HG03060 (cell line): ENCODE measurements at regions not wholly inside any gene's neighbourhood (a gene's known extent, or its start where the extent isn't known, plus 50 kb on each side); places are given as distances from the start of the nearest gene placed in this dataset.
"Not testable (repeated sequence)": the region's sequence is repeated elsewhere in the genome, so short reads cannot be mapped to it uniquely, and the experiment has no call there.

Experiments used
- ATAC-seq: cut with Tn5 transposase; IDR thresholded peaks from one replicate; pipeline ENCODE4 v1.9.1; 2021; ENCODE audit warnings: low read depth, moderate number of reproducible peaks; ENCODE audit not compliant: unreplicated experiment

- ATAC-seq = no peak
Observed at GRCh38 chr19:28322945-28323344, 890.0 kb downstream of the UQCRFS1 start.

GRCh38 chr19:28322491-28322890 is 890.5 kb downstream of the UQCRFS1 start:
- no peak for ATAC-seq

DNA sequence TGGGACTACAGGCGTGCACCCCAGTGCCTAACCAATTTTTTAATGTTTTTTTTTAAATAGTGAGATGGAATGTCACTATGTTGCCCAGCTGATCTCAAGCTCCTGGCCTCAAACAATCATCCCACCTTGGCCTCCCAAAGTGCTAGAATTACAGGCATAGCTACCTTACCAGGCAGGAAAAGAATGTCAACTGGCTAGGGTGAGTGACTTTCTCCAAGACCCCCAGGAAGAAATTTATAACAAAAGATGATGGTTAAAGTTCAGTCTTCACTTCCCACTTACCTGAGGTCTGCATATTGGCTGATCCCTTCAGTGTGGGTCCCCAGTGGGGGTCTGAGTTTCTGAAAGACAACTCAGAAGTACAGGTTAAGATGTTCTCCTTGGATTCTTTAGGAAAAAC is 893.0 kb downstream of the UQCRFS1 start:
- no peak for ATAC-seq

DNA sequence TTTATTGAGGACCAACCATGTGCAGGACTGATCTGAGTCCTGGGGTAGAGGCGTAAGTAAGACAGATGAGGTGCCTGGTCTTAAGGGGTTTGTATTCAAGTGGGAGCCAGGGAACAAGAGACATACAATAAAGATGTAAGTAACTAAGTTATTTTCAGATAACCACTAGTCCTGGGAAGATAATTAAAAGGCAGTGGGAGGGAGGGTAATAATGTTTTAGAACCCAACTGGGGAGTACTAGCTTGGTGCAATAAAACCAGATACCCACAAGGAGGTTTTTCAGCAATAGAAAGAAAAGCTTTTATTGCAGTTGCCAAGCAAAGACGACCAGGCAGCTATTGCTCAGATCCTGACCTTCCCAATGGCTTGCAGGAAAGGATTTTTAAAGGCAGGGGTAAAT is 893.7 kb downstream of the UQCRFS1 start:
- ATAC-seq = no peak

GRCh38 chr19:28318469-28319179 is 894.3 kb downstream of the UQCRFS1 start:
- ATAC-seq = no peak

GRCh38 chr19:28316464-28316863 is 896.5 kb downstream of the UQCRFS1 start:
- ATAC-seq = no peak

GRCh38 chr19:28314756-28315155 is 898.2 kb downstream of the UQCRFS1 start:
- no peak for ATAC-seq

- ATAC-seq = no peak
Observed at GRCh38 chr19:28314287-28314686, 898.7 kb downstream of the UQCRFS1 start.

DNA sequence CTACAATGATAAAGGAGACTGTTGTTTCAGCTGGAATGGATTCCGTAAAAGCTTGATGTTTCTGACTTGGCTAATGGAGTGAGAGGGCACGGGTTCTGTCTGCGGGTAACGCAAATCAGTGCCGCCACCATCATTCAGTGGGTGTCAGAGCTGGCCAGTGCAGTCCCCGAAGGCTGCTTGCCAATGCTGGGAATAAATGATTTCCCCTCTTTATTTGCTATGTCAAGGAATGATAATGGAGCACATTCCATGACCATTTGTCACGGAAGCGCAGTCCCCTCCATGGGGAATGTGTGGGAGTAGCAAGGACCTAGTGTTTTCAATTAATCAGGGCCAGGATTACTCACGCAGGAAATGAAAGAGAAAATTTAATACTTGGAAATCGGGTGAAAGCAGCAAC is 899.3 kb downstream of the UQCRFS1 start:
- no peak for ATAC-seq

DNA sequence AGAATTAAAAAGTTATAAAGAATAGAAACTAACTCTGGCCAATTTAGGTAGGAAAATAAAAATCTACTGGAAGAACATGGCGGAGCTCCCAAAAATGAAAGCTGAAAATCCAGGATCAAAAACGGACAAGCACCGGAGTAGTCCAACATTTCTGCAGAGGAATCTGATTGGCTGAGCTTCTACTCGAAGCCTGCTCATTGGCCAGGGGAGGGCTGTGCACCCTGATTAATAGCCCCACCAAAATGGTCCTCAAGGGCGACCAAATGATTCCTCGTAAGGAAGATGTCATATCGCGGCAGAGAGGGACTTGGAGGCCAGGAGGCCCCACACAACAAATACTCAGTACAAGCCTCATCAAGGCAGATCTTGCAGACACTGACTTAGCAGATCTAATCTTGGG is 900.7 kb downstream of the UQCRFS1 start:
- ATAC-seq = no peak

DNA sequence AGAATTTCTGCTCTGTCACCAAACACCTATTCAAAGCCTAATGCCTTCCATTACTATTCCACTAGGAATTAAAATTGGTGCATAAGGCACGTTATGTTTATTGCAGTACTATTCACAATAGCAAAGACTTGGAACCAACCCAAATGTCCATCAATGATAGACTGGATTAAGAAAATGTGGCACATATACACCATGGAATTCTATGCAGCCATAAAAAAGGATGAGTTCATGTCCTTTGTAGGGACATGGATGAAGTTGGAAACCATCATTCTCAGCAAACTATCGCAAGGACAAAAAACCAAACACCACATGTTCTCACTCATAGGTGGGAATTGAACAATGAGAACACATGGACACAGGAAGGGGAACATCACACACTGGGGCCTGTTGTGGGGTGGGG is 902.1 kb downstream of the UQCRFS1 start:
- ATAC-seq = not testable (repeated sequence)

DNA sequence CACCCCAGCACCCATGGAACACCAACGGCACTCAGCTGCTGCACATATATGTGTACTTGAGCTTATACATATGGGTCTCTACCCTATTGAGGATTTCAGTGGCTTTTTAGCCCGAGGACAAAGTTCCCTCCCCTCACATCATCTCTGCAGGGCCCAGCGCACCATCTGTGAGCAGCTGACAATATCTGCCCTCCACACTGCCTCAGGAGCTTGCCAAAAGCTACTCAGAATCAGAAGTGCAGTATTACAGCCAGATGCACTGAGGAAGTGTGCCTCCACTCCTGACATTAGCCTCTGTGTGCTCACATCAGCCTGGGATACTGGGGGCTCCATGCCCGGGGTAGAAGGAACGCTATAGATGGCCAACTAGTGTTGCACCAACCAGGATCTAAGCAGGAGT is 903.9 kb downstream of the UQCRFS1 start:
- no peak for ATAC-seq

DNA sequence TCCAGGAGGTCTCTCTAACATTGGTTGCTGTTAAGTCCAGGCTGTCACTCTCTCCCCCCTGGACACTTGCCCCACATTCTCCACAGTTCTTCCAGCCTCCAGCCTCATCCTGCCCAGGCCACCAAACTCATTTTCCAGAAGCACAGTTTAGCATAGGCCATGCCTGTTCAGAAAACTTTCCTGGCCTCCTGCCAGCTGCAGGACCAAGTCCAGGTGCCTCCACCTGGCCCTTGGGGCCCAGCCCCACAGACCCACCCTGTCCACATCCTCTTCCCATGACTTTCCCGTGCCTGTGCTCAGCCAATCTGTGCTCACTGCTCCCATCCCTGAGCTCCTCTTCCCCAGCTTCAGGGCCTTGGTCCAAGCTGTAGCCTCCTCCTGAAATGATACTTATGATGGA is 905.0 kb downstream of the UQCRFS1 start:
- no peak for ATAC-seq

- ATAC-seq = no peak
Observed at GRCh38 chr19:28307487-28307886, 905.5 kb downstream of the UQCRFS1 start.

- no peak for ATAC-seq
Observed at GRCh38 chr19:28305513-28305912, 907.4 kb downstream of the UQCRFS1 start.

- no peak for ATAC-seq
Observed at GRCh38 chr19:28303502-28303901, 909.4 kb downstream of the UQCRFS1 start.

DNA sequence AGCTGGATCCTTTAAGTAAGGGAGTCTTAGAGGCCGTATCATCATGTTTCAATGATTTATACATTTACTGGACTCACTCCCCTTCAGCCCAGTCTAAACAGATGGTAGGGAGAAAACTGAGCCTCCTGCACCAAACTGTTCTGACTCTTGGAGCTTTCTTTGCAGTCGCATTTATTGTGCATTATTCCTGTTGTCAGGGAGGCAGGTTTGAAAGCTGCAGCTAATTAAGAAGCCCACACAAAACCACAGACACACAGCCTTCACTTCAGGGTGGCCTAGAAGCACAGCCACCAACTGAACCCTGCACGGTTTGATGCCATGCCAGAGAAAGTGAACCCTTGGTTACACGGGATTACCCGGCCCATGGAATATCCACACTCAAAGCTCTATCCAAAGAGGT is 911.0 kb downstream of the UQCRFS1 start:
- no peak for ATAC-seq

DNA sequence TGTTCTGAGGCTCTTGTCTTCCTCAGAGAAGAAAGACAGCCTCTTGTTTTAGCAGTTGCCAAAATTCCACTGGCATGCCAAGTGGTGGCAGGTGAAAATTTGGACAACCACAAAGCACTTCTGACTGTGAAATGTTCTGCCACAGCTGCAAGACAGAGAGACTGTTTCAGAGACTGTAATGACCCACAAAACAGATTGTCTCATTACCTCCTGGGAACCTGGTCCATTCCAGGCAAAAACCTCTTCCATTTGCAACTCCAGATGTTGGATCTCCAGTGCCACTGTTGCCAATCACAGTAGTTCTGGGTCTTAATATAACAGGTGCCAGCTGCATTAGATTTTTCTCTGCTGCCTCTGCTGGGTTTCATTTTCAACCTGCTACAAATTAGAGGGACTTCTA is 911.5 kb downstream of the UQCRFS1 start:
- ATAC-seq = no peak

DNA sequence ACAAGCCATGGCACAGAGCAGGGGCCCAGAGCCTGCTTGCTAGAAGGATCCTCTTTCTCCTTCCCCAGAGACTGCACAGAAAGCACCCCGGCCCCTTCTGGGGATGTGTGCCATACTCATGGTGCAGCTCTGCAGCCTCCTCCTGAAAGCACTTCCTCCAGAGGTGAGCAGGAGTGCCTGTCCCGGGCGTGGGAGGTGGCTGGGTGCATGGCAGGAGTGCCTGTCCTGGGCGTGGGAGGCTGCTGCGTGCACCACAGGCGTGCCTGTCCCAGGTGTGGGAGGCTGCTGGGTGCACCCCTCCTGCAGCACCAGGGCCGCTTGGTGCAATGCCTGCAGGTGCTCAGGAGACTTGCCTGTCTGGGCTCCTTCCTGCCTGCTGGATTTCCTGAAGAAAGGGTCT is 913.3 kb downstream of the UQCRFS1 start:
- ATAC-seq = no peak

DNA sequence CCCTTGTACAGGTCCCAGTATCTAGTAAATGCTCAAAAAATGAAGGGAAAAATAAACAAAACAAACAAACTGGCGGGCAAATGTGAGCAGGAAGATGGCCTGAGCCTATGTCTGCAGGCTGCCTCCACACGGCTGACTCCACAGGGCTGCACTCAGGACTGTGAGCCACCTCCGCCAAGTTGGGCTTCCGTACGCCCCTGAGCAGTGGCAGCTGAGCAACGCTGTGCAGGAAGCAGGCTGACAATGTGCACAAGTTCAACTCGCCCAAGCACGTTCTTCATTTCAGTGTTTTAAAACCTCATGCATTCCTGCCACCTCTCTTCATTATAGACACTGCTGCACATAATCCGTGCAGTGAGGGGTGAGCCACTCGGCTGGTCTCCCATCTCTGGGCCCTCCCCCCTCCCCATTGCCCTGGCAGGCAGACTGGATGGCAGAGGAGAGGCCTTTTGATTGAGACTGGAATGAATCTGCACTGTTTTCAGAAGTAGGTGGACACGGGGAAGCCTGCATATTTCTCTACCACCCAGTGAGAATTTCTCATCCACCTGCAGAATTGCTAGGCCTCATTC is 915.3 kb downstream of the UQCRFS1 start:
- ATAC-seq = no peak

GRCh38 chr19:28297036-28297435 is 915.9 kb downstream of the UQCRFS1 start:
- ATAC-seq = no peak

- no peak for ATAC-seq
Observed at GRCh38 chr19:28296506-28296905, 916.4 kb downstream of the UQCRFS1 start.

DNA sequence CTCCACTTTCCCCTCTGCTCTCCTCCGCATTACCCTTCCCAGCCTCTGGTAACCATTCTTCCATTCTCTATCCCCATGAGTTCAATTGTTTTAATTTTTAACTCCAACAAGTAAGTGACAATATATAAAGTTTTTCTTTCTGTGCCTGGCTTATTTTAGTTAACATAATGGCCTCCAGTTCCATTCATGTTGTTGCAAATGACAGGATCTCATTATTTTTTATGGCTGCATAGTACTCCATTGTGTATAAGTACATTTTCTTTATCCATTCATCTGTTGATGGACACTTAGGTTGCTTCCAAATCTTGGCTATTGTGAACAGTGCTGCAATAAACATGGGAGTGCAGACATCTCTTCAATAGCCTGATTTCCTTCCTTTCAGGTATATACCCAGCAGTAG is 918.0 kb downstream of the UQCRFS1 start:
- not testable (repeated sequence) for ATAC-seq
